ENCODE measurements at regions not wholly inside any gene's neighbourhood (a gene's known extent, or its start where the extent isn't known, plus 50 kb on each side); places are given as distances from the start of the nearest gene placed in this dataset.
"Not testable (repeated sequence)": the region's sequence is repeated elsewhere in the genome, so short reads cannot be mapped to it uniquely, and the experiment has no call there.

- TF ChIP-seq, protein P1, sequence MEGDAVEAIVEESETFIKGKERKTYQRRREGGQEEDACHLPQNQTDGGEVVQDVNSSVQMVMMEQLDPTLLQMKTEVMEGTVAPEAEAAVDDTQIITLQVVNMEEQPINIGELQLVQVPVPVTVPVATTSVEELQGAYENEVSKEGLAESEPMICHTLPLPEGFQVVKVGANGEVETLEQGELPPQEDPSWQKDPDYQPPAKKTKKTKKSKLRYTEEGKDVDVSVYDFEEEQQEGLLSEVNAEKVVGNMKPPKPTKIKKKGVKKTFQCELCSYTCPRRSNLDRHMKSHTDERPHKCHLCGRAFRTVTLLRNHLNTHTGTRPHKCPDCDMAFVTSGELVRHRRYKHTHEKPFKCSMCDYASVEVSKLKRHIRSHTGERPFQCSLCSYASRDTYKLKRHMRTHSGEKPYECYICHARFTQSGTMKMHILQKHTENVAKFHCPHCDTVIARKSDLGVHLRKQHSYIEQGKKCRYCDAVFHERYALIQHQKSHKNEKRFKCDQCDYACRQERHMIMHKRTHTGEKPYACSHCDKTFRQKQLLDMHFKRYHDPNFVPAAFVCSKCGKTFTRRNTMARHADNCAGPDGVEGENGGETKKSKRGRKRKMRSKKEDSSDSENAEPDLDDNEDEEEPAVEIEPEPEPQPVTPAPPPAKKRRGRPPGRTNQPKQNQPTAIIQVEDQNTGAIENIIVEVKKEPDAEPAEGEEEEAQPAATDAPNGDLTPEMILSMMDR (IDR thresholded peaks at IDR 0.05; ENCODE audit: insufficient read depth, low read depth, low read length, missing control alignments), result no peak
- no peak overlapping the region for H3K4me3 ChIP-seq (ENCODE audit: low read length)
- no peak for DNase-seq (ENCODE audit: low read depth)
Observed at GRCh38 chr1:47660622-47661021, 222.8 kb downstream of the FOXD2 start.

DNA sequence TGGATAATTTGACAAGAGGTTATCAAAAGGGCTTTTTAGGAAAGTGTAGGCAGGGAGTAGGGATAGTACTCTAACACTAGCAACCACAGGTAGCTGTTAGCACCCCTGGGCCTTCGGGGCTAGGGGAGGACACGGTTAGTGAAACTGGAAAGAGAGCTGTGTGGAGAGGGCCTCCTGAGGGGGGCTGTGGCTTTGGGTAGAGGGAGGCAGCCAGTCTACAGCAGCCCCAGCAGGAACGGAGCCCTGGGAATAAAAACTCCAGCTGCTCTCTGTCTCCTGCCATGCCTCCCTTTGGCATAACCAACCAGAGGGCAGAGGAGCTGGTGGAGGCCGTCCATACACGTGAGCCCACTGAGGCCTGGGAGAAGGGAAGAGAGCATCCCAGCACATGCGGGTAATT lies 223.2 kb downstream of the FOXD2 start:
- TF ChIP-seq, protein P1 (IDR thresholded peaks at IDR 0.05; ENCODE audit: insufficient read depth, low read depth, low read length, missing control alignments), result no peak
- DNase-seq (ENCODE audit: low read depth), result no peak
- H3K4me3 ChIP-seq (ENCODE audit: low read length), result no peak overlapping the region

DNA sequence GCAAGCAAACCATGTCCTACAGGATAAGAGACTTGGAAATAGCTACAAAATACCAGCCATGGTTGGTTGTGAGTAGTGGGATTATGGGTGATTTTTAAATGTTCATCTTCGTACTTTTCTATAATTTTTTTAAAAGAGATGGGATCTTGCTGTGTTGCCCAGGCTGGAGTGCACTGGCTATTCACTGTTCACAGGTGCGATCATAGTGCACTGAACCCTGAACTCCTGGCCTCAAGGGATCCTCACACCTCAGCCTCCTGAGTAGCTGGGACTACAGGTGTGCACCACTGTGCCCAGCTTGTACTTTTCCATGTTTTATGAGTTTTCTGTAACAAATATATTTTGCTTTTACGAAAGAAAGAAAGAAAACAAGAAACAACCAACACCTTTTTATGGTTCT lies 224.2 kb downstream of the FOXD2 start:
- TF ChIP-seq, protein P1 (IDR thresholded peaks at IDR 0.05; ENCODE audit: insufficient read depth, low read depth, low read length, missing control alignments), result no peak
- H3K4me3 ChIP-seq (ENCODE audit: low read length), result no peak overlapping the region
- DNase-seq (ENCODE audit: low read depth), result no peak

DNA sequence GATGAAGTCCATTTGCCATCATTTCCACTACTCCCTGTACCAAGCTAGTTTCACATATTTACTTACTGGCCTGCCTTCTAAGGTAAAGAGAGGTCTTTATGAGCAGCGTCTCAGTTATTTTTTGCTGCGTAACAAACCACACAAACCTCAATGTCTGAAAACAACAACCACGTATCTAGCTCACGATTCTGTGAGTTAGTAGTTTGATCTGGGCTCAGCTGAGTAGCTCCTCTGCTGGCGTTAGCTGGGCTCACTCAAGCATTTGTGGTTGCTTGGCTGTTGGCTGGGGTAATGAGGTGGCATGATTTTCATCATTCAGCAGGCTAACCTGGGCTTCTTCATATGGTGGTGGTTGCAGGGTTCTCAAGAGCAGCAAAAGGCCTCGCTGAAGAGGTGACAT lies 225.4 kb downstream of the FOXD2 start:
- TF ChIP-seq, protein P1 (IDR thresholded peaks at IDR 0.05; ENCODE audit: insufficient read depth, low read depth, low read length, missing control alignments), result no peak
- H3K4me3 ChIP-seq (ENCODE audit: low read length), result no peak overlapping the region
- no peak for DNase-seq (ENCODE audit: low read depth)

- TF ChIP-seq, protein P1 (IDR thresholded peaks at IDR 0.05; ENCODE audit: insufficient read depth, low read depth, low read length, missing control alignments), result no peak
Observed at GRCh38 chr1:47664356-47664755, 226.5 kb downstream of the FOXD2 start.

DNA sequence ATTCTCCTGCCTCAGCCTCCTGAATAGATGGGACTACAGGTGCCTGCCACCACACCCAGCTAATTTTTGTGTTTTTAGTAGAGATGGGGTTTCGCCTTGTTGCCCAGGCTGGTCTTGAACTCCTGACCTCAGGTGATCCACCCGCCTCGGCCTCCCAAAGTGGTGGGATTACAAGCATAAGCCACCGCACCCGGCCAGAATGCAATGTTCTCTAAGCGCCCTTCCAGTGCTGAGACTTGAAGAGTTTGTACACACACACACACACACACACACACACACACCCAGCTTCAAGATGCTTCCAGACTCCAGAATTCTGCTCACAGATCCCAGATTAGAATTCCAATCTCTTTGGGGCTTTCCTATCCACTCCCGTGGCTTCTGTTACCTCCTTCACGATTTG lies 227.1 kb downstream of the FOXD2 start:
- DNase-seq (ENCODE audit: low read depth); H3K4me3 ChIP-seq (ENCODE audit: low read length): not testable (repeated sequence)

More at GRCh38 chr1:47664356-47664755, 226.5 kb downstream of the FOXD2 start:
- H3K4me3 ChIP-seq (ENCODE audit: low read length), result no peak overlapping the region
- DNase-seq (ENCODE audit: low read depth), result no peak

DNA sequence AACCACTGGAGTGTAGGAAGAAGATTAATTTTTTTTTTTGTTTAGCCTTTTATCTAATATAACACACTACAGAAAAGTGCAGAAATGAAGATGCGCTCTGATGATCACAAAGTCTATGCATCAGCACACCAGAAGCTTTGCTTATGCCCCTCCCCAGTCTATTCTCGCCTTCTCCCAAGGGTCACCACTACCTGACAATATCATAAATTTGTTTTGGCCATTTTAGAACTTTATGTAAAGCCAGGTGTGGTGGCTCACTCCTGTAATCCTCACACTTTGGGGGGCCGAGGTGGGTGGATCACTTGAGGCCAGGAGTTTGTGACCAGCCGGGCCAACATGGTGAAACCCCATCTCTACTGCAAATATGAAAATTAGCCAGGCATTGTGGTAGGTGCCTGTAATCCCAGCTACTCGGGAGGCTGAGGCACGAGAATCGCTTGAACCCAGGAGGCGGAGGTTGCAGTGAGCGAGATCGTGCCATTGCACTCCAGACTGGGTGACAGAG lies 231.3 kb downstream of the FOXD2 start:
- TF ChIP-seq, protein P1 (IDR thresholded peaks at IDR 0.05; ENCODE audit: insufficient read depth, low read depth, low read length, missing control alignments), result no peak
- no peak for DNase-seq (ENCODE audit: low read depth)
- no peak overlapping the region for H3K4me3 ChIP-seq (ENCODE audit: low read length)

Measured in epithelial cell of esophagus (primary cell).